Left ventricle myocardium superior (tissue), 1 donor: ENCODE measurements at regions not wholly inside any gene's neighbourhood (a gene's known extent, or its start where the extent isn't known, plus 50 kb on each side); places are given as distances from the start of the nearest gene placed in this dataset.
"Not testable (repeated sequence)": the region's sequence is repeated elsewhere in the genome, so short reads cannot be mapped to it uniquely, and the experiment has no call there.

Experiments used
- ATAC-seq: fragments of 200-7000 bp; cut with Tn5 transposase; one replicate; pipeline ENCODE4 v1.9.1; 2020; ENCODE audit warnings: mild to moderate bottlenecking, moderate library complexity
- DNase-seq: peaks from one replicate; pipeline ENCODE4 v3.0.0-alpha.2; 2020
- intact Hi-C: fragments of 100-400 bp; cut with micrococcal nuclease; formaldehyde crosslinking; loops from one replicate; pipeline ENCODE4 v1.11.0; 2022
- donor health status: DM: no; HTN: yes; CAD: no; lungs with severe emphysema.

- intact Hi-C loops, result no loop called here
- ATAC-seq (no peak), DNase-seq (no peak)
These were observed 70.1 kb downstream of the ZNF330 start for GRCh38 chr4:141290771-141291170.

- ATAC-seq (no peak), DNase-seq (no peak)
- intact Hi-C loops, result no loop called here
These were observed 73.6 kb downstream of the ZNF330 start for GRCh38 chr4:141294306-141294705.

- ATAC-seq (peak; percentile 95), DNase-seq (peak; percentile 30)
- intact Hi-C loops, result no loop called here
These were observed 80.5 kb downstream of the ZNF330 start for GRCh38 chr4:141301216-141301615.

GRCh38 chr4:141302924-141303323 is 82.2 kb downstream of the ZNF330 start:
- no peak for DNase-seq
- intact Hi-C loops, result no loop called here
- ATAC-seq, result no peak

GRCh38 chr4:141304346-141304745 is 83.7 kb downstream of the ZNF330 start:
- ATAC-seq (no peak), DNase-seq (no peak)
- intact Hi-C loops, result no loop called here

GRCh38 chr4:141306331-141306730 is 85.6 kb downstream of the ZNF330 start:
- ATAC-seq, result no peak
- DNase-seq, result no peak
- intact Hi-C loops, result loop anchor here (5.0 kb wide), 1 partner anchor 406 kb away; no protein-coding TSS in a partner anchor

GRCh38 chr4:141307241-141307689 is 86.6 kb downstream of the ZNF330 start:
- DNase-seq (peak; percentile 43), ATAC-seq (peak; percentile 95)
- intact Hi-C loops, result loop anchor here (5.0 kb wide), 1 partner anchor 405 kb away; no protein-coding TSS in a partner anchor

- ATAC-seq, result no peak
- intact Hi-C loops, result loop anchor here (5.0 kb wide), 1 partner anchor 402 kb away; no protein-coding TSS in a partner anchor
- no peak for DNase-seq
These were observed 89.2 kb downstream of the ZNF330 start for GRCh38 chr4:141309874-141310273.

GRCh38 chr4:141311246-141312204 is 90.8 kb downstream of the ZNF330 start:
- DNase-seq, result no peak
- no peak for ATAC-seq
- intact Hi-C loops, result no loop called here

- ATAC-seq, result no peak
- intact Hi-C loops, result no loop called here
These were observed 93.9 kb downstream of the ZNF330 start for GRCh38 chr4:141314627-141315026.

GRCh38 chr4:141328560-141329173 is 108.0 kb downstream of the ZNF330 start:
- DNase-seq (no peak), ATAC-seq (no peak)
- intact Hi-C loops, result no loop called here

More at GRCh38 chr4:141314627-141315026, 93.9 kb downstream of the ZNF330 start:
- DNase-seq, result no peak

GRCh38 chr4:141329174-141329569 is 108.5 kb downstream of the ZNF330 start:
- no peak for DNase-seq
- peak; percentile 28 for ATAC-seq
- intact Hi-C loops, result no loop called here

- no peak for DNase-seq
- no peak for ATAC-seq
- intact Hi-C loops, result no loop called here
These were observed 109.9 kb downstream of the ZNF330 start for GRCh38 chr4:141330616-141331015.

- intact Hi-C loops, result no loop called here
- no peak for DNase-seq
- ATAC-seq, result no peak
These were observed 111.1 kb downstream of the ZNF330 start for GRCh38 chr4:141331534-141332358.

- ATAC-seq, intact Hi-C loops: not testable (repeated sequence)
- DNase-seq, result peak; percentile 35
These were observed 111.9 kb downstream of the ZNF330 start for GRCh38 chr4:141332359-141333181.

GRCh38 chr4:141333456-141334230 is 112.9 kb downstream of the ZNF330 start:
- ATAC-seq (peak; percentile 84), DNase-seq (peak; percentile 28)
- intact Hi-C loops, result not testable (repeated sequence)

GRCh38 chr4:141335166-141335565 is 114.5 kb downstream of the ZNF330 start:
- no peak for ATAC-seq

GRCh38 chr4:141338238-141338637 is 117.5 kb downstream of the ZNF330 start:
- intact Hi-C loops, result no loop called here
- no peak for ATAC-seq

More at GRCh38 chr4:141335166-141335565, 114.5 kb downstream of the ZNF330 start:
- intact Hi-C loops, result no loop called here
- no peak for DNase-seq

More at GRCh38 chr4:141338238-141338637, 117.5 kb downstream of the ZNF330 start:
- DNase-seq, result no peak
